PC-9 (cell line): ENCODE measurements at regions not wholly inside any gene's neighbourhood (a gene's known extent, or its start where the extent isn't known, plus 50 kb on each side); places are given as distances from the start of the nearest gene placed in this dataset.
A peak's percentile ranks its signal among the peaks of the same experiment; 100 is the strongest.

Source experiments
- BruUV-seq: library from RNA; stranded (reverse); fragments of 400-500 nt; replicated peaks from 2 replicates; lab custom pipeline; 2021; lab: Mats Ljungman, UMichigan
- CTCF ChIA-PET: fragments of 300-600 bp; sonication (Branson Sonifier 250); formaldehyde crosslinking; loops from one replicate; lab custom pipeline; 2022; ENCODE audit warnings: antibody characterized with exemption; lab: Charles Lee
- POLR2A ChIA-PET: fragments of 300-600 bp; sonication (Branson Sonifier 250); formaldehyde crosslinking; loops from one replicate; lab custom pipeline; 2022; ENCODE audit warnings: antibody characterized with exemption; ENCODE audit not compliant: unreplicated experiment; lab: Charles Lee
- DNase-seq, 2 experiments: peaks; one replicate each; pipeline versions ENCODE4 v3.0.0 to v3.0.0-alpha.2; 2015 to 2022; ENCODE audit warnings: mixed read lengths in 1 of 2
- H2AFZ ChIP-seq: fragments of 200-600 bp; sonication (generic); 2 replicates; pipeline ENCODE4 v1.8.1; 2017; ENCODE audit warnings: antibody characterized with exemption
- H3F3A ChIP-seq: fragments of 200-600 bp; sonication (generic); 2 replicates; pipeline ENCODE4 v1.8.1; 2017; ENCODE audit warnings: antibody characterized with exemption, mild to moderate bottlenecking, low read depth; ENCODE audit not compliant: insufficient read depth
- H3K27ac ChIP-seq: fragments of 200-600 bp; sonication (generic); 2 replicates; pipeline ENCODE4 v1.6.1; 2016; ENCODE audit warnings: mixed run types
- H3K27me3 ChIP-seq: fragments of 200-600 bp; sonication (generic); 2 replicates; pipeline ENCODE4 v1.6.1; 2016; ENCODE audit warnings: low read depth, mixed run types; ENCODE audit not compliant: insufficient read depth
- H3K36me3 ChIP-seq: fragments of 200-600 bp; sonication (generic); 2 replicates; pipeline ENCODE4 v1.6.1; 2016; ENCODE audit warnings: low read depth, mixed run types
- H3K4me1 ChIP-seq: fragments of 200-600 bp; sonication (generic); replicated peaks from 2 replicates; pipeline ENCODE4 v1.6.1; 2016; ENCODE audit warnings: mixed run types; ENCODE audit not compliant: insufficient read depth
- H3K4me2 ChIP-seq: fragments of 200-600 bp; sonication (generic); 2 replicates; pipeline ENCODE4 v1.6.1; 2017; ENCODE audit warnings: mixed run types
- H3K4me3 ChIP-seq: fragments of 200-600 bp; sonication (generic); 2 replicates; pipeline ENCODE4 v1.6.1; 2016; ENCODE audit warnings: mixed run types
- H3K79me2 ChIP-seq: fragments of 200-600 bp; sonication (generic); 2 replicates; pipeline ENCODE4 v1.6.1; 2017; ENCODE audit warnings: low read depth, mixed run types
- H3K9me2 ChIP-seq: fragments of 200-600 bp; sonication (generic); 2 replicates; pipeline ENCODE4 v1.8.1; 2017; ENCODE audit warnings: mild to moderate bottlenecking; ENCODE audit not compliant: insufficient read depth
- H3K9me3 ChIP-seq: fragments of 200-600 bp; sonication (generic); 2 replicates; pipeline ENCODE4 v1.8.1; 2016; ENCODE audit warnings: low read depth; ENCODE audit not compliant: insufficient read depth
- H4K20me1 ChIP-seq: fragments of 200-600 bp; sonication (generic); 2 replicates; pipeline ENCODE4 v1.8.1; 2017; ENCODE audit not compliant: insufficient read depth
- CTCF ChIP-seq: fragments of 200-600 bp; sonication (generic); conservative IDR thresholded peaks from 2 replicates; pipeline ENCODE4 v1.6.1; 2017; ENCODE audit warnings: mixed run types, antibody characterized with exemption, mild to moderate bottlenecking, moderate library complexity
- EZH2 ChIP-seq: fragments of 200-600 bp; sonication (generic); IDR thresholded peaks from 2 replicates; pipeline ENCODE4 v1.8.0; 2017; ENCODE audit warnings: antibody characterized with exemption, low read depth
- intact Hi-C: fragments of 100-400 bp; cut with micrococcal nuclease; formaldehyde crosslinking; loops from one replicate; pipeline ENCODE4 v1.10.0; 2022; ENCODE audit not compliant: unreplicated experiment

- peak in 1 of 2 experiments; percentile 80 for DNase-seq
- CTCF ChIA-PET, result no interaction called here
Observed at GRCh38 chr15:96230526-96231181, 99.8 kb upstream of the NR2F2 start.

GRCh38 chr15:96232335-96232734 is 98.2 kb upstream of the NR2F2 start:
- Histone ChIP-seq H3K9me3 (peaks cover 3% of the 10 kb centered on the region; the same call in 1 of the 2 replicates), H4K20me1 (no peaks in the 10 kb centered on the region), H3K36me3 (no peaks in the 10 kb centered on the region), H3F3A (peaks cover 16% of the 10 kb centered on the region), H2AFZ (no peak overlapping the region), H3K4me1 (peaks cover 11% of the 10 kb centered on the region), H3K9me2 (no peaks in the 10 kb centered on the region), H3K4me2 (no peak overlapping the region), H3K27me3 (no peaks in the 10 kb centered on the region), H3K79me2 (no peaks in the 10 kb centered on the region), H3K27ac (no peak overlapping the region), H3K4me3 (no peak overlapping the region)
- no peak for TF ChIP-seq CTCF
- TF ChIP-seq EZH2, result no peak
- intact Hi-C loops, result loop anchor here (5.0 kb wide), 1 partner anchor 180 kb away; no protein-coding TSS in a partner anchor
- ChIA-PET CTCF (no interaction called here), POLR2A (no interaction called here)
- no TSS peak for BruUV-seq
- no peak for DNase-seq

More at GRCh38 chr15:96230526-96231181, 99.8 kb upstream of the NR2F2 start:
- Histone ChIP-seq H3K9me3 (peaks cover 3% of the 10 kb centered on the region; the same call in 1 of the 2 replicates), H3K79me2 (no peaks in the 10 kb centered on the region), H3F3A (peaks cover 19% of the 10 kb centered on the region), H3K4me2 (peak overlapping the region; percentile 21), H3K4me3 (no peak overlapping the region), H4K20me1 (no peaks in the 10 kb centered on the region), H3K36me3 (no peaks in the 10 kb centered on the region), H3K9me2 (no peaks in the 10 kb centered on the region), H2AFZ (no peak overlapping the region), H3K27me3 (no peaks in the 10 kb centered on the region), H3K27ac (peak overlapping the region; percentile 42), H3K4me1 (peaks cover 11% of the 10 kb centered on the region)
- TF ChIP-seq EZH2, result no peak
- TF ChIP-seq CTCF, result no peak
- intact Hi-C loops, result loop anchor here (5.0 kb wide), 1 partner anchor 178 kb away; no protein-coding TSS in a partner anchor
- POLR2A ChIA-PET, result interaction anchor here (0.6 kb wide), 1 partner anchor 35 kb away, joined by 3 read pairs; no protein-coding TSS in a partner anchor
- no TSS peak for BruUV-seq

GRCh38 chr15:96234109-96234892 is 96.2 kb upstream of the NR2F2 start:
- H3K27ac ChIP-seq, result no peak overlapping the region
- peaks cover 11% of the 10 kb centered on the region for H3K4me1 ChIP-seq
- H3K79me2 ChIP-seq, result no peaks in the 10 kb centered on the region
- BruUV-seq, result no TSS peak
- ChIA-PET POLR2A (interaction anchor here (0.6 kb wide), 1 partner anchor 93 kb away, joined by 11 read pairs; no protein-coding TSS in a partner anchor), CTCF (no interaction called here)
- H4K20me1 ChIP-seq, result no peaks in the 10 kb centered on the region
- DNase-seq, result peak in 1 of 2 experiments; percentile 42
- H3F3A ChIP-seq, result peaks cover 16% of the 10 kb centered on the region
- no peak overlapping the region for H2AFZ ChIP-seq
- H3K27me3 ChIP-seq, result no peaks in the 10 kb centered on the region
- no peaks in the 10 kb centered on the region for H3K36me3 ChIP-seq
- H3K9me3 ChIP-seq, result peaks cover 3% of the 10 kb centered on the region; the same call in 1 of the 2 replicates
- H3K4me2 ChIP-seq, result no peak overlapping the region
- TF ChIP-seq CTCF (no peak), EZH2 (no peak)
- intact Hi-C loops, result loop anchor here (2.0 to 5.0 kb wide), 2 partner anchors 30 to 182 kb away; no protein-coding TSS in a partner anchor
- no peaks in the 10 kb centered on the region for H3K9me2 ChIP-seq
- no peak overlapping the region for H3K4me3 ChIP-seq
